GM19043 (cell line): ENCODE measurements at regions not wholly inside any gene's neighbourhood (a gene's known extent, or its start where the extent isn't known, plus 50 kb on each side); places are given as distances from the start of the nearest gene placed in this dataset.

ENCODE experiments used
- ATAC-seq: cut with Tn5 transposase; IDR thresholded peaks from one replicate; pipeline ENCODE4 v1.9.1; 2021; ENCODE audit warnings: low read depth; ENCODE audit not compliant: unreplicated experiment

- ATAC-seq, result no peak
These were observed 256.3 kb upstream of the RGS6 start for GRCh38 chr14:71675900-71676287.

DNA sequence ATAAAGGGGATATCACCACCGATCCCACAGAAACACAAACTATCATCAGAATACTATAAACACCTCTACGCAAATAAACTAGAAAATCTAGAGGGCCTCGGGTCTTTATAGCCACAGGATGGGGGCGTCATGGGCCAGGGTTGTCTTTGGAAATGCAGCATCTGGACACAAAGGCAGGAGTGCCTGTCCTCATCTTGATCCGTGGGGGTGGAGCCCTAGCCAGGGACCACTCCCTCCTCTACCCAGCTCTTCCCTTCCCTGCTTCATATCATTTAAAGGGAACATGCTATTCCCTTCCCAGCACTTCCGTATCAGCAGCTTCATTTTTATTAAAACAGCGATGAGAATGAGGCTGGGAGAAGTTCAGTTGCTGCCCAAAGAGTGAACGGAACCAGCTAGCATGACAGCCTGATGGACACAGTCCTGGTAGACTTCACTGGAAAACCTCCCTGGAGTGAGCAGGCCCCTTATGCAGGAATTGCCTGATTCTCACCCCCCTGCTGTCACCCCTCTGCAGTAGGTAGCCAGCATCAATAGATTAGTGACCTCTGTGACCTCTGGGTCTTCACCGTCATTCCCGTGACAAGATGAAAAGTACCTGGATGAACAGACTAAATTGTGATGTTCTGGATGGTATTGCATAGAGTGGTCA lies 251.4 kb upstream of the RGS6 start:
- ATAC-seq, result no peak

GRCh38 chr14:71682337-71682736 lies 249.9 kb upstream of the RGS6 start:
- ATAC-seq, result no peak

DNA sequence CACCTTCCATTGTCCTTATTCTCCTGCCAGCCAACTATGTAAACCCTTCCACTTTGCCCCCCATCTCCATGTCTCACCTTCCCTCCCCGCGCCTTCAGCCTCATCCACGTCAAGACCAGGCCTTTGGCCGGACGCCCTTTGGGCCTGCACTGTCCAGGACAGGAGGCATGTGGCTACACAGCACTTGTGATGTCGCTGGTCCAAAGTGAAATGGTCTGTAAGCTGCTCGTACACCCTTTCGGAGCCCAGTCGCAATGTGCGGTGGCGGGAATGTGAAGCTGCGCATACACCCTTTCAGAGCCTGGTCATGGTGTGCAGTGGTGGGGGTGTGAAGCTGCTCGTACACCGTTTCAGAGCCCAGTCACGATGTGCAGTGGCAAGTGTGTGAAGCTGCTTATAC lies 247.9 kb upstream of the RGS6 start:
- no peak for ATAC-seq

DNA sequence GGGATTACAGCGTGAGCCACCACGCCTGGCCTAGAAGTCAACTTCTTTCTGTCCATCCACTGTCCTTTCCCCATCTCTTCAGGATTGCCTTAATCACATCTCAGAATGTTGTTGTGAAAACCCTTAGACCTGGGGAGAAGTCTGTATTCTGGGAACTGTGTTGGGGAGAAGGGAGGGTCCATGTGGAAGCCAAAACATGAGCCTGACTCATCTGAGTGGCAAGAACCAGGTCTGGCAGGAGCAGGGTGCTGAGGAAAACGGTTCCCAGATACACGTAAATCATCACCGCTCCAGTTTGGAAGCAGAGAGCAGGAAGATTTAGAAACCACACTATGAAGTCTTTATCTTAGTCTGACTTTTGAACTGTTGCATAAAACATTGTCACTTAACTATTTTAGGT lies 245.6 kb upstream of the RGS6 start:
- ATAC-seq, result no peak

DNA sequence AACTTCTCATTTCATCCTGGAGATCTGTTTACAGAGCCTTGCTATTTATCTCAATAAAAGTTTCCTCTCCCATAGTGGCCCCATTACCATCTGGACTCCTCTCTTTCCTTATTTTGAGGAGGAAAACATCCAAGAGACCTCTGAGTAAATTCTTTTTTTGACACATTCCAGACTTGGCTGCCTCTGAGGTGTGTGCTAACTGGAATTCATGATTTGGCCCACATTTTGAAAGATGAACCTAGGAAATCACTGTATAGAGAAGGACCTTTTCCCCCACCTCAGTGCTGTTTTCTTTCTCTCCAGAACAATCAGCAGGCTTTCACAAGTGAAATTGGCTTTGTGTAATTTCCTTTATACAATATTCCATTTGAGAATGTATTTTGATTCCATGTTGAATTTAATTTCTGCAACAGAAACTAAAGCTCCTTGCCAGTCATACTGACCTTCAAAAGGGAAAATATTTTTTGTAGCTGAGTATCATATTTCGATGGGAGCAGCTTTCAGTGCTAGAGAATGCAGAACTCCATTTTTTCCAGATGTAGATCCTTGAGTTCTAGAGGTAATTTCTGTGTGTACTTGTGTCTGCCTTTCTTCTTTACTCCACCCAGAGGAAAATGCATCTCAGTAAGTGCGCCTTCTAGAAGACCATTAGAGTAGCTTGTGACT lies 244.9 kb upstream of the RGS6 start:
- ATAC-seq, result no peak

- no peak for ATAC-seq
These were observed 243.7 kb upstream of the RGS6 start for GRCh38 chr14:71688576-71688975.

GRCh38 chr14:71690478-71690877 lies 241.8 kb upstream of the RGS6 start:
- ATAC-seq, result no peak

DNA sequence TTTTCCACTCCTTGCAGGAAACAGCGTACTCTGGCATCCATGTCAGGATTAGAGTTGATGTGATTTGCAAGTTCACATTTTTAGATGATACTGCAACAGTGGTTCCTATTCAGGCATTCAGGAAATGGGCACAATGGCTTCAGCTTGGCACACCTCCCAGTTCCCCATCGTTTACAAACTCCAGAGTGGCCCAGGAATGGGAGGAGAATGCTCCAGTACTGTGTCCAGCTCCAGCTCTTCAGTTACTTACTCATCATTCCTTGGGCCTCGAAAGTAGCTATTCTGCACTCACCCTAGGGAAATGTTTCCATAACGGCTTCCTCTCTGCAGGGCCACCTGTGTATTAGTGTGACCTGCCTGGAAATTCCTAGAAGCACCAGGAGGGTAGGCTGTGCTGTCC lies 239.7 kb upstream of the RGS6 start:
- no peak for ATAC-seq

DNA sequence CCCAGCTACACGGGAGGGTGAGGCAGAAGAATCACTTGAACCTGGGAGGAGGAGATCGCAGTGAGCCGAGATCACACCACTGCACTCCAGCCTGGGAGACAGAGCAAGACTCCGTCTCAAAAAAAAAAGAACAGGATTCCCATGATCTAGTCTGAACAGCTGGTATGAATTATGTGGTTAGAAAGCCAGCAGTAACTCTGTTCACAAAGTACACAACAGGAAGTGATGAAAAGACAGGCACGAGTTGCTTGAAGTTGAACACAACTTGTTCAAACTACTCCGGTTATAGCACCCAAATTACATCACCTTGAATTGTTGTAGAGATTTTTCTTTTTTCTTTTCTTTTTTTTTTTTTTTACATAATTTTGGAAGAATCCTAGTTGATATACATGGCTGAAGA lies 238.8 kb upstream of the RGS6 start:
- no peak for ATAC-seq

DNA sequence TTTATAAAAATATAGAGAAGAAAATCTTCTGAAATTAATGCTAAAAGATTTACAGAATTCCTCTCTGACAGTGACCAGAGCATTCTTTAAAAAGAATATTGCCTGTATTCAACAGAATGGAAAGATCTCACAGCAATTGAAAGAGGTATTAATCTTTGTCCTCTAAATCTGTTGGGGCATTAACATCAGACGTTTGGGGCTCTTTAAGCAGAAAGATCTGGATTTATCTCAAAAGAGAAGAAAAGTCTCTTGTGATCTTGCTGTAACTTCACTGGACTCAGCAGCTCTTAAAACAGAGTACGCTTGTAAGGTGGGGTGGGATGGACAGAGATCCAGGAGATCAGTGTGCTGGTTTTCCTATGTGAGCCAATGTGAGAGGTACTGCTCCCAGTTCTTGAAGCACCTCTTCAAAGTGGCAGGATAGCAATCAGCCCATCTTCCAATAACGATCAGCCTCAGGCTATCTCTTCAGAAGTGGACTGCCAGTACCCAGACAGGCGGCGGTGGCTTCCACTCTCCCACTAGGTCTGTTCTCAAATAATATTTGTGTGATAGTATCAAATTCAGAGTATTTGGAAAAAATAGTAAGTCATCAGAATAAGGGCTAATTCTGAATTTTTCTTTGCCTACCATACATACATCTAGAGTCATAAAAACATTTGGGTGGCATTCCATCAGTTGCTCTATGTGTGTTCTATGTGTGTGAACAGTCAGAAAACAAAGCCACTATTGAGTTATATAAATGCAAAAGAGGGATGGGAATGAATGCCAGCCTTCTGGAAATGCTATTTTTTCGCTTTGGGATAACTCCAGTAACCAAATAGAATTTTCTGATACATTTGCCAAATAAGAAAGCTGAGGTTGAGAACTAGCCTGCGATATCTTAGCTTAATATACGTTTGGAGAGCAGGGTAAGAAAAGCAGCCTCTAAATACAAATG lies 237.4 kb upstream of the RGS6 start:
- no peak for ATAC-seq

DNA sequence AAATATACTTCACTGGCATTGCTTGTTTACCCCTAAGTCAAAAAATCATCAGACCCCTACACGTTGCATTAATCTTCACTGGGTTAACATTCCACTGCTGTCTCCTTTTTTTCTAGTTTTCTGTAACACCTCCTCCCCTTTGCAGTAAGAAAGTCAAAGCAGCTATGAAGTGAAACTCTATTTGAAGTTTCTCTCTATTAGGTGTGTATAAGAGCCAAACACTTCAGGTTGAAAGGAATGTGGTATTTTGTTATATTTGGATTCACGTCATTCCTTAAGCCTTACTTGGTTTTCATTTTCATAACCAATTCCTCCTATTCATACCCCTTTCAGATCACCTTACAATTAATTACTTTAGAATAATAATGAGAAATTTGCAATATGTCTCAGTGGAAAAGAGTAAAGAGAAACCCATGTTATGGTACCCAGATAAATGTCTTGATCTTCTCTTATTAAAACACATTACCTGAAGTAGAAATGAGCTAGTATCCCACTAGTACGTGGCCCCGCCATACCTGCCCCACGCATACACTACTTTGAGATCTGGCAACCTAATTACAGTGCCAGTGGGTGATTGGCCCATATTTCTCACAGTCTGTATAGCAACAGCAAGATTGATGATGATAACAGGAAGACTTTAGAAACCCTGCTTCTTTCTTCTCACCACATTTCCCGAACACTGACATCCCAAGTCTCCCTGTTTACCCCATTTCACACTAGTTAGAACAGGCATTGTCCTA lies 236.4 kb upstream of the RGS6 start:
- ATAC-seq, result no peak

- ATAC-seq, result no peak
These were observed 234.2 kb upstream of the RGS6 start for GRCh38 chr14:71698027-71698426.

DNA sequence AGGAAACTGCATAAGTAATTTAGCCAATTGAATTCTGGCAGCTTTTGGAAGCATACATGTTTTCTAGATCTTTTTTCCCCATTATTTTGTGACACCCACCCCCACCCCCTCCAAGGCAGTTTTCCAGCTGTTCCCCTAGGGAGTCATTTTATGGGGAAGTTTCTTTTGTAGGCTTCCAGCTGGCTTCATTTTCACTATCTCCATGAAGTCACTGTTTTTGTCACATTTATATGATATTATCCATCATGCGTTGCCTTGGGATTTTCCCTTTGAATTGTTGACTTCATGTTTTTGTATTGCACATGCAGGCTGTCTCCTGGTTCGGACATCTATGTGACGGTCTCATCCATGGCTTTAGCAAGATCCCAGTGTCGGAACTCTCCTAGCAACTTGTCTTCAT lies 233.6 kb upstream of the RGS6 start:
- ATAC-seq, result no peak

DNA sequence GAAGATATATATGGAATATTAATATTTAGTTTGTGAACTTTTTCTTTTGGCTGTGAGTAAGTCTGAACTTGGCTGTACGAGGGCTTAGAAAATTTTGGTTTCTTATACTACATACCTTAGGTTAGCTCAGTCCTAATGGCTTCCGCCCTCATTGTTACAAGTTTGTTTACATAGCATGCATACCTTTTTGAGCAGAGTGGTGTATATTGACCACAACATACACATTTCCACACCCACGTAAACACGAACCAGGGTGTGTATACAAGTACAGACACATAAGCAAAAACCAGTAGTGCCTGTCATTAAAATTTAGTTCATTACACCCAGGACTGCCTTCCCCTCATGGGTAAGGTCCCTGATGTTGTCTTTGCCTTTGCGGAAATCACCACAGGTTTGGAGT lies 230.2 kb upstream of the RGS6 start:
- ATAC-seq, result no peak

DNA sequence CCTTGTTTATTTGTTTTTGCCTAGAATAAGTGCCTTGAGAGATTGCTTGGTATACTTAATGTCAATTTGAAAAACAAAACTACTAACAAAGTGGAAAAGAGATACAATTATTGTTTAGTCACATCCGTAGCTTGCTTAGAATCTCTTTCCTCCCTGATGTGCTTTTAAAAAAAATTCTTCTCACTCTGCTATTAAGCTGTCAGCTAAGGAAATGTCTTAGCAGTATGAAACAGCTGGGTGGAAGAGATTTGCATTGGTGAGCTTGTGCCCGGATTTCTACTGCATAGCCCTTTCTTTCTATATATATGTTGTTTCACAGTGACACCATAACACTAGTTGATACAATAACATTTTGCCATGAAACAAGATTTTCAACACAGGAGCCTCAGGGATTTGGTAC lies 229.4 kb upstream of the RGS6 start:
- no peak for ATAC-seq

DNA sequence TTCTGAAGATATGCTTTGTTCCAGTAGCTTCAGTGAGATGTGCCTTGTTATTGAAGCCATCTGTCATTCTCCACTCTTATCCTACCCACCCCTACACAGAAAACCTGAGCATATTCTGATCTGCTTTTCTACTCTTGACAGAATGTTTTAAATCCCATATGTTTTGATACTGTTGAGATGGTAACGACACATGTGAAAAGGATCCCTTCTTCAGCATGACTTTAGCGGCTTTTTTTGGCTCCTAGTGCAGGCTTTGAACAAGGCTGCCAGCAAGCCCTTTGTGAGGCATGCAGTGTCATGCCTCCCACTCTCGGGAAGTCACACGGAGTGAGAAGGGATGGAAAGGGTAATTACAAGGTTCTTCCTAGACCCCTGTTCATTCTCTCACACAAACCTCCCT lies 228.8 kb upstream of the RGS6 start:
- ATAC-seq, result no peak

GRCh38 chr14:71704210-71704609 lies 228.0 kb upstream of the RGS6 start:
- no peak for ATAC-seq

GRCh38 chr14:71705460-71705859 lies 226.8 kb upstream of the RGS6 start:
- ATAC-seq, result no peak

- no peak for ATAC-seq
These were observed 223.2 kb upstream of the RGS6 start for GRCh38 chr14:71709076-71709475.

DNA sequence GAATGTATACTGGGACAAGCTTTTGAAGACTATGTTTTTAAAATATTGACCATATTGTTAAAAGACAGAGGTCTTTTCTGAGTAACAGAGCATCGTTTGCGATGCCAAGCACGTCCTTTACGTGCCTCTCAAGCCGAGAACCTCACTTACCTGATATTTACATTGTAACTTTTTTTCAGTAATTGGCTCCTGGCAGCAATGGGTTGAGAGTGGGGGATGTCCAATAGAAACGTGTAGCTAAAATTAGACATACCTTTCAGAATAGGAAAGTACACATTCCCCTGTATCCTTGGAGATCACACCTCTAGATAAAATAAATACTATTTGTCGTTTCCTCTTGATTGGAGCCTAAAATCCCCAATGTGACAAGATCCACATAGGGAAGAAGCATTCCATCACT lies 222.2 kb upstream of the RGS6 start:
- ATAC-seq, result no peak
